ENCODE measurements at regions not wholly inside any gene's neighbourhood (a gene's known extent, or its start where the extent isn't known, plus 50 kb on each side); places are given as distances from the start of the nearest gene placed in this dataset.
A peak's percentile ranks its signal among the peaks of the same experiment; 100 is the strongest.

DNA sequence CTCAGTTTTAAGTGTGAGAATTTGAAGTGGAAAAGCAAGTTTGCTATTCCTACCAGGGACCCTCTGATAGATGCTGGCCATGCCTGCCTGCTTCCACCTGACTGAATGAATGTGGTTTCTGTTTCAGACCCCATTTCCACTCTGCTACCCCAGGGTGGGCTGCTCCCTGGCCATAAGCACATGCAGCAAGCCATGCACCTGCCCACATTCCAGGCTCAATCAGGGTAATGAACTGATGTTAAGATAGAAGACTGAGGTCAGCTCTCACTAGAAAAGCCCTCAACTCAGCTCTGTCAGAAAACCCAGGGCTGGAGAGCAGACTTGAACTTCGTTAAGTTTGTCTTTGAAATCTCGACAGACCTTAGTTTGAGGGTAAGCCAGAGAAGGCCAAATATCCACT lies 333.9 kb downstream of the CYRIA start:
- Histone ChIP-seq H3K9me3 (no peaks in the 10 kb centered on the region), H3K4me1 (ENCODE audit: control insufficient read depth in 1 of 2, insufficient read depth in 2 of 2, low read depth in 1 of 2, low read length in 1 of 2) (peaks cover 0 to 41% of the 10 kb centered on the region in 2 experiments; a peak in 2 of 4 replicates), H3K9me2 (no peaks in the 10 kb centered on the region), H2AFZ (ENCODE audit: low read depth) (no peak overlapping the region), H3K27ac (ENCODE audit: low read depth in 2 of 2, low read length in 1 of 2) (no peak overlapping the region; a peak in 1 of 4 replicates), H3K79me2 (ENCODE audit: insufficient read depth) (no peaks in the 10 kb centered on the region), H3F3A (replicated peaks; ENCODE audit: insufficient read depth) (no peaks in the 10 kb centered on the region), H3K4me3 (ENCODE audit: low read depth in 2 of 2, low read length in 1 of 2) (no peak overlapping the region), H3K27me3 (ENCODE audit: insufficient read depth) (no peaks in the 10 kb centered on the region), H4K20me1 (ENCODE audit: insufficient read depth) (no peaks in the 10 kb centered on the region), H3K4me2 (no peak overlapping the region), H3K9ac (no peak overlapping the region), H3K36me3 (replicated peaks in 1 of 2; ENCODE audit: control insufficient read depth in 1 of 2, insufficient read depth in 2 of 2, low read length in 1 of 2) (no peaks in the 10 kb centered on the region)
- POLR2A ChIA-PET = no interaction called here
- CTCF ChIA-PET = no interaction called here
- no peak for TF ChIP-seq RCOR1 (IDR thresholded peaks at IDR 0.05; ENCODE audit: low read length)
- TF ChIP-seq, protein P1, sequence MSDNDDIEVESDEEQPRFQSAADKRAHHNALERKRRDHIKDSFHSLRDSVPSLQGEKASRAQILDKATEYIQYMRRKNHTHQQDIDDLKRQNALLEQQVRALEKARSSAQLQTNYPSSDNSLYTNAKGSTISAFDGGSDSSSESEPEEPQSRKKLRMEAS (IDR thresholded peaks at IDR 0.05; ENCODE audit: low read depth) = no peak
- no peak for TF ChIP-seq ELF1 (IDR thresholded peaks at IDR 0.05)
- no peak for TF ChIP-seq SMC3 (IDR thresholded peaks at IDR 0.05; ENCODE audit: low read depth, low read length)
- no peak for TF ChIP-seq MEF2A (IDR thresholded peaks at IDR 0.05; ENCODE audit: borderline replicate concordance, low read depth)
- TF ChIP-seq GATA2 (CRISPR knock-in tag; IDR thresholded peaks at IDR 0.05) = no peak
- no peak for TF ChIP-seq EP300 (IDR thresholded peaks at IDR 0.05; ENCODE audit: borderline replicate concordance in 1 of 2, low read depth in 1 of 2, low read length in 1 of 2)
- no peak for TF ChIP-seq FOSL2 (IDR thresholded peaks at IDR 0.05; ENCODE audit: borderline replicate concordance, low read depth)
- TF ChIP-seq GABPA (IDR thresholded peaks at IDR 0.05; ENCODE audit: low read depth) = no peak
- TF ChIP-seq, protein P2, sequence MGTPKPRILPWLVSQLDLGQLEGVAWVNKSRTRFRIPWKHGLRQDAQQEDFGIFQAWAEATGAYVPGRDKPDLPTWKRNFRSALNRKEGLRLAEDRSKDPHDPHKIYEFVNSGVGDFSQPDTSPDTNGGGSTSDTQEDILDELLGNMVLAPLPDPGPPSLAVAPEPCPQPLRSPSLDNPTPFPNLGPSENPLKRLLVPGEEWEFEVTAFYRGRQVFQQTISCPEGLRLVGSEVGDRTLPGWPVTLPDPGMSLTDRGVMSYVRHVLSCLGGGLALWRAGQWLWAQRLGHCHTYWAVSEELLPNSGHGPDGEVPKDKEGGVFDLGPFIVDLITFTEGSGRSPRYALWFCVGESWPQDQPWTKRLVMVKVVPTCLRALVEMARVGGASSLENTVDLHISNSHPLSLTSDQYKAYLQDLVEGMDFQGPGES (IDR thresholded peaks at IDR 0.05; ENCODE audit: low read depth, low read length) = no peak
- TF ChIP-seq SIN3A (IDR thresholded peaks at IDR 0.05; ENCODE audit: borderline replicate concordance, low read depth, low read length) = no peak
- no peak for TF ChIP-seq FOXJ3 (CRISPR knock-in tag; IDR thresholded peaks at IDR 0.05)
- no peak for TF ChIP-seq YY1 (IDR thresholded peaks at IDR 0.05; ENCODE audit: low read depth)
- DNase-seq = no peak
- 14% methylated on average over 2 of the region's 2 CpGs for WGBS (ENCODE audit: low lambda C conversion rate)

DNA sequence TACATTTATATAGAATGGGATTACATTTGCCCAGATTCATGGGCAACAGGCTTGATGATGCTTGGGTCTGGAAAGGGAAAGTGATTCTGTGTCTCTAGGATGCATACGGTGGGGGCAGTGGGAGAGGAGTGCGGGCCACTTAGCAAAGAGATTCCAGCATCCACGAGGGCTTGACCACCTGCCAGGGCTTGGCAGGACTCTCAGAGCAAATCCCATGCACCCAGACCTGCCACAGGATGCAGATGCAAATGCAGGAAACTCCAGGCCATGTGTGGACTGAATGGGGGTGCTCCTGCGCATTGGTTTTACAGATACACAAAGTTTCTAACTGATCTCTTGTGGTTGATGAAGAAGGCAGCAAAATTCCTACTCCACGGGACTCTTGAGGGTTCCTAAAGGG lies 334.7 kb downstream of the CYRIA start:
- POLR2A ChIA-PET = no interaction called here
- Histone ChIP-seq H3K4me2 (no peak overlapping the region), H4K20me1 (ENCODE audit: insufficient read depth) (no peaks in the 10 kb centered on the region), H3K27ac (ENCODE audit: low read depth in 2 of 2, low read length in 1 of 2) (no peak overlapping the region), H3K79me2 (ENCODE audit: insufficient read depth) (no peaks in the 10 kb centered on the region), H2AFZ (ENCODE audit: low read depth) (no peak overlapping the region), H3K9me3 (no peaks in the 10 kb centered on the region), H3F3A (replicated peaks; ENCODE audit: insufficient read depth) (no peaks in the 10 kb centered on the region), H3K9me2 (no peaks in the 10 kb centered on the region), H3K9ac (no peak overlapping the region), H3K36me3 (replicated peaks in 1 of 2; ENCODE audit: control insufficient read depth in 1 of 2, insufficient read depth in 2 of 2, low read length in 1 of 2) (no peaks in the 10 kb centered on the region), H3K27me3 (ENCODE audit: insufficient read depth) (no peaks in the 10 kb centered on the region), H3K4me1 (ENCODE audit: control insufficient read depth in 1 of 2, insufficient read depth in 2 of 2, low read depth in 1 of 2, low read length in 1 of 2) (peaks cover 0 to 36% of the 10 kb centered on the region in 2 experiments; a peak in 2 of 4 replicates), H3K4me3 (ENCODE audit: low read depth in 2 of 2, low read length in 1 of 2) (no peak overlapping the region)
- CTCF ChIA-PET = no interaction called here
- no peak for DNase-seq
- no peak for TF ChIP-seq JUND (IDR thresholded peaks at IDR 0.05)
- TF ChIP-seq MXI1 (IDR thresholded peaks at IDR 0.05; ENCODE audit: low read depth, low read length) = peak; percentile 49; the same call in 1 of the 2 replicates
- 37% methylated on average over 5 of the region's 5 CpGs for WGBS (ENCODE audit: low lambda C conversion rate)
